HG03439 (cell line): ENCODE measurements at regions not wholly inside any gene's neighbourhood (a gene's known extent, or its start where the extent isn't known, plus 50 kb on each side); places are given as distances from the start of the nearest gene placed in this dataset.

Experiments
- ATAC-seq: cut with Tn5 transposase; IDR thresholded peaks from one replicate; pipeline ENCODE4 v1.9.1; 2021; ENCODE audit warnings: mild to moderate bottlenecking, moderate library complexity; ENCODE audit not compliant: unreplicated experiment

- no peak for ATAC-seq
These were observed 176.6 kb downstream of the GALC start for GRCh38 chr14:87816416-87816815.

GRCh38 chr14:87815121-87815520 is 177.9 kb downstream of the GALC start:
- ATAC-seq = no peak

DNA sequence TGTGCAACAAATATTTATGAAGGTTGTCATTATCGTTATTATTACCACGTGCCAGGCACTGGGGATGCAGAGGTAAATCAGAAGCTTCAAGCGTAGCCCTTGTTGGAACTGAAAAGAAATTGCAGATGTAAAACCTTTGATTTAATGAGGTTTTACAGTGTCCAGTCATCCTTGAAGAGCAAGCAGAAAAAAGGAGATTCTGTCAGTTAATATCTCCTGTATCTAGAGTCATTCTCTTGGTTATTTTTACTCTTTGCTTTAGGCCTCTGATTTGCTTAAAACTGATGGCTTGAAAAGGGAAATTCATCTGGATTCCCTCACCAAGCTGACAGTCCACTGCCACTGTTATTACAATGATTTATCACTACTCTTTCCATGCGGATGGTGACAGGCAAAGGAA is 179.3 kb downstream of the GALC start:
- no peak for ATAC-seq

DNA sequence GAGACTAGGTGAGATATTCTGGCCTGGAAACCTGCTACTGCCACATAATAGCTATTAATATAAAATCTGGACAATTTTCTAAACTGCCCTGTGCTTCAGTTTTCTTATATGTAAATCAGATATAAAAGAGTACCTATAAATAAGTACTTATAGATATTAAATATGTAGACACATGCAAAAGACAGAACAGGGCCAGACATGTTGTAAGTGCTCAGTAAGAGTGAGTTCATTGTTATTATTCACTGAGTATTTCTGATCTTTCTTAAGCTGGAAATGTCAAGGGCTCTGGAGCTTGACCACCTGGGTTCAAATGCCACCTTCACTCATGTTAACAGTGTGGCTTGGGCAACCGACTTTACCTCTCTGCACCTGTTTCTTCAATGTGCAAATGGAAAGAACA is 179.8 kb downstream of the GALC start:
- no peak for ATAC-seq

DNA sequence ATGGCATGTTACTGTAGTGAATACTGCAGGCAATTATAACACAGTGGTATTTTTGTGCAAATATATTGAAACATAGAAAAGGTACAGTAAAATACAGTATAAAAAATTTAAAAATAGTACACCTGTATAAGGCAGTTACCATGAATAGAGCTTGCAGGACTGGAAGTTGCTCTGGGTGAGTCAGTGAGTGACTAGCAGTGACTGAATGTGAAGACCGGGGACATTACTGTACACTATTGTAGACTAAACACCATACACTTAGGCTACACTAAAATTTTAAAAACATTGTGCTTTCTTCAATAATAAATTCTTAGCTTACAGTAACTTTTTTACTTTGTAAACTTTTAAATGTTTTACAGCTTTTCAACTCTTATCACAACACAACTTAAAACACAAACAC is 181.7 kb downstream of the GALC start:
- no peak for ATAC-seq

- ATAC-seq = no peak
These were observed 182.3 kb downstream of the GALC start for GRCh38 chr14:87810711-87811110.

- no peak for ATAC-seq
These were observed 183.7 kb downstream of the GALC start for GRCh38 chr14:87809261-87809660.

GRCh38 chr14:87805315-87805723 is 187.7 kb downstream of the GALC start:
- peak; percentile 76 for ATAC-seq

GRCh38 chr14:87800216-87800615 is 192.8 kb downstream of the GALC start:
- no peak for ATAC-seq

- no peak for ATAC-seq
These were observed 193.6 kb downstream of the GALC start for GRCh38 chr14:87799400-87799799.

DNA sequence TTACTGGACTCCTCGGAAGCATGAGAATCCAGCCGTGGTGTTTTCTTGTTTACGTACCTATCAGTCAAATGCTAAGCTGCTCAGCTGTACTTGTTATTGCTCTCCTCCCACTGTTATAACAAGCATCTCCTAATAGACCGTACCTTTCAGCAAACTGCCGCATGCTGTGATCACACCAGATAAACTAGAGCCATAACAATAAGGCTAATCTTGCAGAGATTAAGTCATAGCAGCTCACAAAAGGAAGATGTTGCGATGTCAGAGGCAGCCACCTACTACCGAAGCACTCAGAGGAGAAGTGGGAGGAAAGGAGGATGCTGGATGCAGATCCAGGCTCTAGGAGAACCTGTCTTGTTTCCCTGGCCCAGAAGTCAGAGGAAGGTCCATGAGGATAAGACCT is 196.0 kb downstream of the GALC start:
- ATAC-seq = no peak

- ATAC-seq = no peak
These were observed 198.4 kb downstream of the GALC start for GRCh38 chr14:87794561-87794960.

DNA sequence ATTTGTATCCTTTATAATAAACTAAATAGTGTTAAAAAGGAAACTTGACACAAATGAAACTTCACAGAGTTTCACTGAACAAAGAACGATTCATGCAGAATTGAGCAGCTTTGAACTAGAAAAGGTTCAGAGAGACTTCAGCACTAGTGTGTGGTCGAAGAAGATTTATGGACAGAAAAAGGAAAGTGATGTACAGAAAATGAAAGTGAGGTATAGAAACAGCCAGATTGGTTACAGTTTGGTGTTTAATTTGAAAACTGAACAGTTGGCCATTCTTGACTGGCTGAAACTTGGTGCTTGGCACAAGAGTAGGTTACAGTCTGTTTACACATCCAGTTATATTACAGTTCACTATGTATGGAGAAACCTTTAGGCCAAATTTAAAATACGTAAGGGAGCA is 207.1 kb downstream of the GALC start:
- ATAC-seq = no peak

DNA sequence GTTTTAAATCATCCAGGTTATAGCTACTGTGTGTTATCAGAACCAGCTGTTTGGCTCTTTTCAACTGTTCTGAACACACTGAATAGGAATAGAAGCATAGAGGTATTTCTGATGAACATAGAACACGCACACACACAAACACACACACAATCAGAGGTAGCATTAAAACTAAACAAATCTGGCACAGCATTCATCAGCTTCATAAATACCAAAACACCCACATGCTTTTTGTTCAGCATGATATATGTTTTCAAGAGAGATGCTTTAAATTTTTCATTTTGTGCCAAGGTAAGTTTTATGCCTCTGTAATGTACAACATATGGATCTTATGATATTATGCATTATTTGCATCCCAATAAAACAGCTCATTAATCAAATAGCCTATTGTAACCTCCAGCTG is 208.6 kb downstream of the GALC start:
- ATAC-seq = no peak

DNA sequence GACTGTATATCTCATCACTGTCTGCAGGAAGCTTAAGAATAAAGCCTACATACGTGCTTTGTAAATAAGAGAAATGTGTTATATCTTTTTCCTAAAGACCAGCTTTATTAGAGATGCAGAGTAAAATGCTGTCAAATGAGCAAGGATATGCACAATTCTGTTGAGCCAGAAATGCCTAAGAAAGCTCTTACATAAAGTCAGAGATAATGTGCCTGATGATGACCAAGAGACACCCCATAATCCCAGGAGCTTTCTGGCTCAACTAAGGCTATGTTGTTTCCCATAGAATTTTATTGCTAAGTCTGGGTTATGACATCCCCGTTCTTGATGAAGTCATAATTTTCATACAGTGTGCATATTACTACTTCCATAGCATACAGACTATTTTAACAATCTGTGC is 209.9 kb downstream of the GALC start:
- ATAC-seq = no peak

DNA sequence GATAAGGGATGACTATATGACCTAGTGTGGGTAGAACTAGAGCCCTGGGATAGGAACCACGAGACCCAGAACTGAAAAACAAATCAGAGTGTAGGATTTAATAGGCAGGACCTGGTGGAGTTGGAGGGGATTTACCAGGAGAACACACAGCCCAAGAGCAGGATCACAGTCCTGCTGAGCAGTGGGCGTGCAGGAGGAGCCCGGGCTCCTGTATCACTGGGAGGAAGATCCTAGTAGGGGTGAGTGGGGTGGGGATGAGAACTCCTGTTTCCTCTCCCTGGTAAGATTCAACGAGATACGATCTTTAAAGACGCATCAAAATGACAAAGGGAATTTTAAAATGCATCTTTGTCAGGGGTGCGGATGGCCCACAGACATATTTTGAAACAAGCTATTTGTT is 220.1 kb downstream of the GALC start:
- no peak for ATAC-seq

GRCh38 chr14:87767567-87767901 is 225.4 kb downstream of the GALC start:
- no peak for ATAC-seq

GRCh38 chr14:87758876-87759275 is 234.1 kb downstream of the GALC start:
- no peak for ATAC-seq

GRCh38 chr14:87756661-87757060 is 236.3 kb downstream of the GALC start:
- no peak for ATAC-seq

GRCh38 chr14:87754520-87755223 is 238.3 kb downstream of the GALC start:
- ATAC-seq = no peak

DNA sequence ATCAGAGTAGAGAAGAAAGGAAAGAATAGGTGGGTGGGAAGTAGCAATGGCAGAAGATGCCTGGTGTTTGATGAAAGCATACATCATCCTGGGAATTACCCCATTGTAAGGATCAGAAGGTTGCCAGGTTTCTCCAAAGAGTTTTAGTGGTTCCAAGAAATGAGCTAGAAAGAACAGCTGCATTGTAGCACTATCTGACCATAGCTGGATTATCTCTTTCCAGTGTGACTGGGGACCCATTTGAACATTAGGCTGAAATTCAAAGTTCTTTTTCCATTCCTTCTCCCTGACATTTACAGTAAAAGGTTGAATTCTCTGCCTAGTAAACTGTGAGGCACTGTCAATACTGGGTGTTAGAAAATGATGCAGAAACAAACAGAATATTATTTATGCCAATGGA is 244.4 kb downstream of the GALC start:
- ATAC-seq = no peak

DNA sequence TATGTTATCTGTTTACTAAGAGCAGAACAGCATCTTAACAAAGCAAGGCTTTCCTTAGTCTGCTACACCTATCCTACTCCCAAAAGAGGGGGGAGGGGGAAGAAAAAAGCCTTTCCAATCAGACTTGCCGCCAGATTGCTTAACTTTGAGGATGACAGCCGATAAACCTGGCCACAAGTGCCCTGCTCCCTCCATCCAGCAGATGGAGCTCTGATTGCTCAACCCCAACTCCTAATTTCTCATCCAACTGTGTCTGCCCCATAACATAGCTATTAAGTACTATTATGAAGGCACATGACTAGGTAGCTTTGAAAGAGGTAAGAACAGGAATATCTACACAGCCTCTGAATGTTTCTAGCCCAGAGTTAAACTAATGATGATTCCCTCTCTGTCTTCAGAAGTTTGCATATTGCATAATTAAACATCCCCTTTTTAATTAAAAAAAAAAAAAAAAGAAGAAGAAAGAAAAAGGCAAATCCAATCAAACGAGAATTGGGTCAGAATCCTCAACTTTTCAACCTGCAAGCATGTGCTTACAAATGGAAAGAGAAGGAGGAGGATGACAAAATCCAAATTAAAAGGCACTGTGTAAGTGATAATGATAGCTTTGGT is 247.4 kb downstream of the GALC start:
- no peak for ATAC-seq
